Activated CD4-positive, alpha-beta T cell treated with anti-CD3 and anti-CD28 coated beads, Interleukin-2, amount 50 U/mL, for 16 hours (primary cell): ENCODE measurements at regions not wholly inside any gene's neighbourhood (a gene's known extent, or its start where the extent isn't known, plus 50 kb on each side); places are given as distances from the start of the nearest gene placed in this dataset.

Experiments used
- DNase-seq: peaks from one replicate; pipeline ENCODE4 v3.0.0-alpha.2; 2020

DNA sequence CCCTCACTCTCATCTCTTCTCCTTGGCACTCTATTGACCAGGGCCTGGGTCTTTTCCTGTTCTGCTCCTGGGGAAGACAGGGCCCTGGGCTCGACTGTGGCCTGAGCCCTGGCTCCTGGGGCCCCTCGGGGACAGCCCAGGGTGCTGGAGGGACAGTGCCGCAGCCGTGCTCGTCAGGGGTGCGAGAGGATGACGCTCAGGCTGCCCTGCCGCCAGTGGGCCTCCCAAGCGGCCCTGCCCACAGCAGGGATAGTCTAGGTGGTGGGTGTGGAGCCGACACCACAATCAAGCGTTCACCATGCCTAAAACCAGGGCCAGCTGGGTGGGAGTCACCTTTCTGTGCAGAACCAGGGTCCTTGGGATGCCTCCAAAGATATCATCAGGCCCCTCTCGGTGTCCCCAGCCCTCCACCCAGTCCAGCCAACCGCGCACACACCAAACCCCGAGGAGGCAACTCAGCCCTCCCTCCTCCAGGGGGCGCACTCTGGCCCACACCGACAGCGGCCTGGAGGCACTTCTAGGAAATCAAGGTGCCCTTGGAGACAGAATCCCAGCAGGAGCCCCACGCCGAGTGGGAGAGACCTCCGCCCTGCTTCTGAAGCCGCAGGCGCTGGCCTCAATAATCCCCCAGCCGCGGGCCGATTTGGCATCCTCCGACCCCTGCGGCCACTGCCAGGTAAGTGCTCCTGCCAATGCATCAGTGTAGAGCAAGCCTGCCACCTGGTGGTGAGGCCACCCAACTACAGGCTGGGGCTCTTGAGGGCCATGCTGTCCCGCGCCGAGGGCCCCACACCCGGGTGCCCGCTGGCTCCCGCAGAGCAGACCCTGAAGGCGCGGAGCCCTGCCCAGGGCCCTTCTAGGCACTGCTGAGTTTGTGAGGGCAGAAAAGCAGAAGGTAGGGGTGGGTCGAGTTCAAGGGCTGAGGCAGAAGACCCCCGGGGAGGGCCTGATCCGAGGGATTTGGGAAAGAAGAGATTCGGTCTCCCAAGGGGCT is 496.4 kb downstream of the BUD13 start:
- peak; percentile 80 for DNase-seq

DNA sequence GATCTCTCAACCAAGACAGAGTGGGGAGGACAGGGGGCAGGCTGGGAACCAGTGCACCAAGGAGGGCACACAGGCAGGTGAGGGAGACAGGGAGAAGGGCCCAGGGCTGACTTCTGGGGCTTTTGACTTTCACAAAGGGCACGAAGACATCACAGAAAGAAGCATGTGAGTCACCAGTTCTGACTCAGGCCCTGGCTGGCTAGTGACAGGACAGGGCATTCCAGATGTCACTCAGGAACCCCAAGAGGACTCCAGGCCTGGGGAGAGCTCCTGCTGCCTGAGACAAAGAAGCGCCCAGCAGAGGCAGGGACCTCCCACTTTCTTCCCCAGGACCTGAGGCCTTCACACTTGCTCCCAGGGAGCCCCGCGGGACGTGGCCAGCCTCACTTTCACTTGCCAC is 497.2 kb downstream of the BUD13 start:
- no peak for DNase-seq

DNA sequence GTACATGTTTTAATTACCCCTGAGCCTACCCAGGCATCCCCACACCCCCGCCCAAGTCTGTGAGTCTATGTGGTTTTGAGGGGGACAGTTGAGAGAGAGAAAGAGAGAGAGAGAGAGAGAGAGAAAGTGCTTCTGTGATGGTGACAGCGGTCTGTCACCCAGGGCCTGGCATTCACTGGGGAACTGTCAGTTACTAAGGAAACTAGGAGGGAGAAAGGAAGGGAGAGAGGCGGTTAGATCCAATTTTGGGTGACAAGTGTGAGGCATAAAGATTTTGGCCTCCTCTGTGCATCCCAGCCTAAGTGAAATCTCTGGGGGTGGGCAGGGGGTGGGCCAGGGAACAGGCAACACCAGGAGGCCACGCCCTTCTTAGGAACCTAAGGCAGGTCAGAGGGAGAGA is 498.3 kb downstream of the BUD13 start:
- no peak for DNase-seq

DNA sequence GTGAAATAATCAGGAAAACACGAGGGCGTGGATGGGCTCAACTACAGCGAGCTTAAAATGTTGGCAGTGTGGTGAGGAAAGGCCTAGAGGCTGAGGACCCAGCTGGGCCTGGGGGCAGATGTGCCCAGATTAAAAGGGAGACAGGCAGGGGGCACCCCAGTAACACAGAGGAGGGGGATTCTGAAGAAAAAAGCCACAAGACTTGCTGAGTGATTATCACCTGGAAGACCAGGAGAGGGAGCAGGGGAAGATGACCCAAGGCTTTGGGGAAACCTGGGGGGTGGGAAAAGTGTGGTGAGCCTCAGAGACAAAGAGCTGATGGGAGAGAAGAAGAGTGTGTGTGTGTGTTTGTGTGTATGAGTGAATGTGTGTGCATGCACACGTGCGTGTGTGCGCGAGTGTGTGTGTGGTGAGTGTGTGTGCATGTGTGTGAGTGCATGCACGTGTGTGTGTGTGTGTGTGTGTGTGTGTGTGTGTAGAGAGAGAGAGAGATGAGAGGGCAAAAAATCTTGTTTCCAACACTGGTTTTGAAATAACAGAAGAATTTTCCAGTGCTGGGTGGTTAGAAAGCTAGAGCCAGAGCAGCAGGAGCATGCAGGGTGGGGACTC is 500.5 kb downstream of the BUD13 start:
- no peak for DNase-seq

DNA sequence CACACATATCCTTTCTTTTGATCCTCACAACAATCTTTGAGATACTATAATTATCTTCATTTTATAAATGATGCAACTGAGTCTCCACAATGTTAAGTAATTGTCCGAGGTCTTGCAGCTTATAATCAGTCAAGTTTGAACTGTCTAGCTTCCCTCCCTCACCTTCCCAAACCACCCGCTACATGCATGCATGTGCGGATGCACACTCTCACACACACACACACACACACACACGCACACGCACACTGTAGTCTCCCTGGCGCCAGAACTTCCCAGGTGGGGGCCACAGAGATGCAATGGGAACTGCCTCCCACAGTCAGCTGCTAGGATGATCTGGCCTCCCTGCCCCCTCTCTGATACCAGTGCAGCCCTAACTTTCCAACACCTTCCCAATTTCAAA is 501.3 kb downstream of the BUD13 start:
- DNase-seq, result no peak

DNA sequence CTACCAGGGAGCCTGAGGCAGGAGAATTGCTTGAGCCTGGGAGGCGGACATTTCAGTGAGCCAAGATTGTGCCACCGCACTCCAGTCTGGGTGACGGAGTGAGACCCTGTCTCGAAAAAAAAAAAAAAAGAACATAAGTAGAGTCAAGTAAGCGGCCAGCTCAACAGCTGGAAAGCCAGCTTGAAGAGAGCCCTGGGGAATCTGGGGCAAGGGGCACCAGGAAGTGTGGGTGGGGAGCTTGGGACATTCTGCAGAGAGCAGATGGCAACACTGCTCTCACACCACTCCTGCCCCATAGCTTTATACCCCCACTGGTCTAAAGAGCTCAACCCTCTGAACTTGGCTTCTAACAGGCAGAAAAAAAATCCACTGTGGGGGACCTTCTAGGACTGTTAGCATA is 505.6 kb downstream of the BUD13 start:
- DNase-seq, result no peak

DNA sequence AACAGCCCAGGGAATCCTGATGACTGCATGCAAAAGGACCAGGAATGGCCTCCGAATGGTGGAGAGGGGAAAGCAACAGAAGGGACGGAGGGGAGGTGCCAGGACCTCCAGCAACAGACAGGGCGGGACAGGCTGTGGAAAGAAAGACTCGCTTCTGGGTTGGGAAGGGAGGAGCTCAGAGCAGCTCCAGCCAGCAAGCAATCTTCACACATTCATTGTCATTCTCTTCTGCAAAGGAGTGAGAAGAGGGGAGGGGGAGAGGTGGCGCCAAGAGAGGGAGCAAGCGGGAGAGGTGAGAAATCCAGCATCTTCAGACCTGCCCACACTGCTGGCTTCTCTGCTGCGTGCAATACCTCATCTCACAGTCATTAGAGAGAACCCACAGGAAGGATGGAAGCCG is 509.0 kb downstream of the BUD13 start:
- no peak for DNase-seq

DNA sequence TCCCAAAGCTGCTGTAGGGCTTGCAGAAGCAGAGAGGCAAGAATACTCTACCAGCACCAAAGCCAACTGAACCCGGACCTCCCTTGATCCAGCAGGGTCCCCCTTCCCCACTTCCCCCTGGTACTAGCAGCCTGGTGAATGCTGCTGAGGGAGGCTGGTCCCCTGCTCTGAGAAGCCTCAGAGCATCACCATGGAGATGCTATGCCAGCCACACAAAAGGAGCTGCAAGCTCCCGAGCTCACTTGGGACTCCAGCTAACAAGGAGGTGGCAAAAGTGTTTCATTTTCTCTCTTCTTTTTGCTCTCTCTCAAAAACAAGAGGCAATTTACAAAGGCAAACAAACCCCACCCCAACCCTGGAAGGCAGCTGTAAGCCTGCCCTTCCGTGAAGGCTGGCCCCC is 509.8 kb downstream of the BUD13 start:
- DNase-seq, result no peak

DNA sequence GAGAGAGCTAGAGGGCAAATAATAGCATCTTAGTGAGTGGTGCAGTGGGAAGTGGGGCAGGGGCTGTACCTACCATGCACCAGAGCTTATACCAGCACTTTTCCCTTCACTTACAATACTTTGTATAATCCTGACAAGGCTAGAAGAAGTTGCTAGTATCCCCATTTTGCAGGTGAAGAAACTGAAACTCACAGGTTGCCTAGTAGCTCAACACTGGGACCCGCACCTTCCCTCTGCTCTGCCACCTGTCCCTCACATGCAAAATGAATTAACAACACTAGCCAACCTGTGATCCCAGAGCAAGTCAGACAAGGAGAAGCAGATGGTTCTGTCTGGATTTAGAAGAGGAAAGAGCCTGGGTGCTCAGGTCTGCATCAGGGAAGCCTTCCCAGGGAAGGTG is 510.4 kb downstream of the BUD13 start:
- DNase-seq, result no peak

DNA sequence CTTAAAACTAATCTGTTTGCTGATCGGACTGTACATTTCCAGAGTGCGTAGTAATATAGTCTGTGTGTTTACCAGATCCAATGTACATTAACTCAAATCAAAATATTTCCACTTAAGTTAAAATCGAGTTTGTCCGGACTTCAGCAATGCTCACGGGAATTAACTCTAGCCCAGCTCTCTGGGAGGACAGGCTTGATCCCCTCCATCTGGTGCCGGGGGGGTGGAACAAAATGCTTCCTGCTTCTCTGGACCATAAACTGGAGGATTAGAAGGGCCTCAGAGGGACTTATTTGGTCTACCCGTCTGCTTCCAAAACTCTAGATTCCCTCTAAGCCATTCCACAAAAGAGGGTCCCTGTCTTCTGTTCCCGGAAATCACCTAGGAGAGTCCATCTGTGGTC is 511.2 kb downstream of the BUD13 start:
- no peak for DNase-seq

DNA sequence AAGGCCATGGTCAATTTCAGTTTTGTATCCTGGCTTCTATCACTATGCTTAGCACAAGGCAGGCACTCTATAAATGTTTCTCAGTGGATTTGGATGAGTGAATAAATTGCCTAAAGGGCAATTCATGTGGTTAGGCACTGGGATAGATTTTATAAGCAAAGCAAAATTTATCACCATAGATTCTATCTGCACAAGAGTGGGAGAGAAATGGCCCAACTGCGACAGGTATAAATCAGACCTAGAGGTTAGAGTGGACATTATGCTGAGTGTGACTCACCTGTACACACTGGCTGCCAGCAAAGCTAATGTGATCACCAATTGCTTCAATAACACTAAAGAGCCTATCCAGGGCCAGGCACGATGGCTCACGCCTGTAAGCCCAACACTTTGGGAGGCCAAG is 514.0 kb downstream of the BUD13 start:
- DNase-seq, result no peak

DNA sequence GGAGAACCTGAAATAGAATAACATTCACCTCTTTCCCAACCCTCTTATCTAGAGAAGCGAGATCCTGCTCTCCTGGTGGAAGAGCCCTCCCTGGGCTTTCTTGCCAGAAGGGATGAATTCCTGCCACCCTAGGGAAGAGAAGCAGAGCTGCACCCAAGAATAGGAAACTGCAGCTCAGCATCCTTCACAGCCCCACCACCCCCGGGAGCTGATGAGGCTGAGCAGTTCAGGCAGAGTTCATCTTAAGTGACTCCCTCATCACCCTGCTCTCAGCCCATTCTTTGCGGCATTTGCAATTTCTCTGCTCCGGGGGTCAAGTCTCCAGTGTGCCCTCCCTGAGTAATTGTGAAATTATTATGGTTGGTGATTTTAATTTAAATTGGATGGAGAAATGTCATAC is 514.9 kb downstream of the BUD13 start:
- DNase-seq, result no peak

DNA sequence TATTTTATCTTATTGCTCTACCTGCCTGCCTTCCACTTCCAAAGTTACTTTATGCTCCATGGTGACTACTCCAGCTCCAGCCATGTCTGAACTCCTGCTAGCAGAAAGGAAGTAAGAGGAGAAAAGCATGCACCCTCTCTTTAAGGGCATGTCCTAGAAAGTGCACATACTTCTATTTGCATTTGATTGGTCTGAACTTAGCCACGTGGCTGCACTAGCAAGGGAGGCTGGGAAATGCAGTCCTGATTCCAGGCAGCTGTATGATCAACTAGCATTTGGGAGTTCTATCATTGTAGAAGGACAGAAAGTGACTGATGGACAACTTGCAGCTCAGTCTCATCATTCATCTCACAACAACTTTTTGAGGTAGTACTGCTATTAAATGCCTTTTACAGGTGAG is 515.7 kb downstream of the BUD13 start:
- DNase-seq, result no peak

DNA sequence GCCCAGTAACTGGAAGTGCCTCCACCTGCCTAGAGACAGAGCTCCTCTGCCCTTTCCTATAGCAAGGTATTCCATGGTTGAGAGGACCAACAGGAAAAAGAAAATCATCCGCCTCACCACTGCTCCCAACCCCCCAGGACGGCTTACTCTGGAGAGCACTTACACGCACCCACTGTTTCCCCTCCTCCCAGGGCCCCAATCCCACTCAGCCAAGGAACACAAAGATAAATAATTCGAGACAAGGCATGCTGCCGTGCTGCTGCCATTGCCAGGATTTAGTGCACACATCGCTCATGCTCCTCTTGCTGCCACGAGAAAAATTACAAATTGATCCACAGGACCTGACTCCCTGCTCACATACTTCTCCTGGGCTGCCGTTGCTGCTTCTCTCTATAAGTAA is 516.6 kb downstream of the BUD13 start:
- no peak for DNase-seq

DNA sequence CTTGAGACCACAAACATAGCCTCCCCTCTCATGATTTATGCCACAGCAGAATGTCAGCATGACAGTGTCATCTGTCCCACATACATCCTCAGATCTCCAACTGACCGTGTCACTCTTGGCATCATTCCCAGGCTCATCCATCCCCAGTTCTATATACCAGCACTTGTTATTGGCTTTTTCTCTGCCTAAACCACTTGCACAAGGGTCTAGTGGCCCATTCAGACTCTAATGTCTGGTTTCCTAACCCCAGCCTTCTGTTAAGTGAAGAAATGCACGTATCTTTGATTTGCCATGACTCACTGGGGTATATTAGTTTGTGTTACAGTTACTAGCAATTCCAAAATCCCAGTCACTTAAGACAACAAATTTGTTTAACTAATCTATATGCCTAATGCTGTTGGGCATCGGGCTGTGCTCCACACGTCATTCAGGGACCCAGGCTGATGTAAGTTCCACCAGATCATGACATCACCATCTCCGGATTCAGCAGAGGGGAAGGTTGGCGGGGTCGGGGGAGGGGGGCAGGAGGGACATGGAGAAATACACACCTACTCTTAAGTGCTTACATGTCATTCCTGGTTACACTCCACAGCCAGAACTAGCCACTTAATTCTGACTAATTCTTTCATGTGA is 517.4 kb downstream of the BUD13 start:
- DNase-seq, result no peak

DNA sequence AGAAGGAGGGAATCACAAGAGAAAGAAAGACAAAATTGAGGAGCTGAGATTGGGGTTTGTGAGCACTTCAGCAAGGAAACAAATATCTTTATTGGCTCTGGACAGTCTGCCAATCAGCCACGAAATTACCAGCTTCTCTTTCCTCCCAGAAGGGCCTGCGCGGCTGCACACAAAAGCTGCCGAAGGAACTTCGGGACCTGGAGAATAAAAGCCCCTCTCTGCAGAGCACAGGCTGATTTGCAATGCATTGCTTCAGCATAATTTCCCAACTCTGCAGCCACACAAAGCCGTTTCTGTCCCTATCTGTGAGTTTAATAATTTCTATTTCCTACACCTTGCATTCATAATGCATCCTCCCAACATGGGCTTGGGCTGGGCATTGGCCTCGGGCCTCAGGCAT is 522.6 kb downstream of the BUD13 start:
- no peak for DNase-seq

DNA sequence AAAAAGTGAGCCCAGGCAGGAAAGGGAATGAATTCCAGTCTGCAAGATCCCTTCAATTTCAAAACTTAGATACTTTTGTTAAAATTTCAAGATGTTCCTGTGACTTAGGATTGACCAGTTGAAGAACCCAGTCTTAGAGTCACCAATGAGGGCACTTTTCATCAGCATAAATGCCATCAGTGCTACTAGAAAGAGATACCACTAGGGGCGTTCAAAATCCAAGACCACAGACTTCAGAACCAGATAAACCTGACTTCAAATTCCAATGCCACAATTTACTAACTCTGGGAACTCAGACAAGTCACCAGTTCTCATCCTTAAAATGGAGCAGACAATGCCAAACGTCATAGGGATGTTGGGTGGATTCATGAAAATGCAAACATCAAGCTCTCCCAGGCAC is 523.2 kb downstream of the BUD13 start:
- DNase-seq, result no peak

DNA sequence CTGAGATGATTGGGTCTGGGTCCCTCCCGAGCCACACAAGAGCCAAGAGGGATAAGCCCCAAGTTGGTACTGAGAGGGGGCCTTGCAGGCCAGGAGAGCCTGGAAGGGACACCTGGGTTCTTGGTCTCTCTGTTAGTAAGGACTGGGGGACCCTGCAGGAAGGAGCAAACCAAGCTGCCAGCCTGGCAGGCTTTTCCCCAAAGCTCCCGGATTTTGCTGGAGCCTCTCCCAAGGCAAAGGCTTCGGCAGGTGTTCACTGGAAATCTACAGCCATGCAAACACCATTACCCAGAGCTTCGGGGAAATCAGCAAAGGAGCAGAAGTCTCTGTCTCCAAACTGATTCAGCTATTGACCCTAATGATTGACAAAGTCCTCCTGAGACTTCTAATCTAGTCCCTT is 527.9 kb downstream of the BUD13 start:
- DNase-seq, result no peak

DNA sequence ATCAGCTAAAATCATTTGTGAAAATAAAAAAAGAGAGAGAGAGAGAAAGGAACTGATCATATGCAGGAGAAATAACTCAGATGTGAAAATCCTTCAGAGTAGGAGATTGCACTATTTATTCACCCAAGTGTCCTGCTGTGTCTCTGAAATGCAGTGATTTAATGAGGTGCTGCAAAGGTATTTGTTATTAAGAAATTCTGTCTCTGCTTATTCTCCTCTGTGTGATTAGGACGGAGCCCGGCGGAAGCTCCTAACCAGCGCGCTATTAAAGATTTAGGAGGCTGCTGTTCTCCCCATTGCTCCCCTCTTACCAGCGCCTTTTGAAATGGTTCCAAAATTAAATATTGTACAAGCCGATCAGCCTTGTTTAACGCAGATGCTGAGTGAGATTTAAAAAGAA is 528.3 kb downstream of the BUD13 start:
- no peak for DNase-seq

DNA sequence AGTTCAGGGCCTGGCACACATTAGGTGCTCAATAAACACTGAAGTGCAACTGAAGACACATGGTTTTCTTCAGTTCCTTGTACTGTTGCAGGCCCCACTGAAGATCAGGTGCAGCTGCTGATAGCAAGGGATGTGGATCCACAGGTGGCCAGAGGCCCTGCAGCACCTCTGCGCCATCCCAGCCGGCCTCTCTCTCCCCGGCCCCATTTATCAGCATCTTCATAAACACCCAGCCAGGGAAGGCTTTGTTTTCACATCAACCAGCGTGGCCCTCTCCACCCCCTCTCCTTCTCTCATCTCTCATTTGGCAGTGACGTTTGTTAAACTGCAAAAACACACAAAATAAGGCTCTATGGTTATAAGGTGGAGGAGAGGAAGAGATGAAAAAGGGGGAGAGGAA is 528.8 kb downstream of the BUD13 start:
- no peak for DNase-seq

DNA sequence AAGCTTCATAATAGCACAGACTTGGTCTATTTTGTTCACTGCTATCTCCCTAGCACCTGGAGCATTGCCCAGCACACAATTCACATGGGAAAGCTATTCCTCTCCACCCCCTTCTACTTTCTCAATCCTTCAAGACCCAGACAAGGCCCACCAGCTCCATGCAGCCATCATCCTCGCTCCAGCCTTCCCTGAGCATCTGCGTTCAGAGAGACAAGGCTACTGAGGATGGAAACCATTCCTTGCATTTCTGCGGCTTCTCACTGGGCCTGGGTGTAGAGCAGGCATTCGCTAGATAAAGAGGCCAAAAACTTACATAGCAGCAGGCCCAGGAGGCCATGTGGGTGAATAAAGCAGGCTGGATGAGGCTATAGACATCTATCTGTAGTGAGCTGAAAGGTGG is 530.8 kb downstream of the BUD13 start:
- DNase-seq, result no peak

DNA sequence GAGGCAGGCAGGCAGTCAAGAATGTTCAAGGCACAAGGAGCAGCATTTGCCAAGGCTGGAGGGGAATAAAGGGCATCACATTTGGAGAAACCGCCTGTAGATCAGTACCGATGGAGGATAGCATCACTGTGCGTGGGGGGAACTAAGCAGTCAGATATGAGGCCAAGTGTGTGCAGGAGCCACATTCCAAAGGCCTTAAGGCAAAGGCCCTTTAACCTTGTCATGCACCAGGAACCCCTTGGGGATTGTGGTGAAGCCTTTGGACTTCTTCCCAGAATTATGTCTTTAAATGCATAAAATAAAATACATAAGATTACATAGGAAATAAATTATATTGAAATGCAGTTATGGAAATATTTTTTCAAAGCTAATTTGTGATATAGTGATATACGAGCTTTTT is 532.1 kb downstream of the BUD13 start:
- no peak for DNase-seq

DNA sequence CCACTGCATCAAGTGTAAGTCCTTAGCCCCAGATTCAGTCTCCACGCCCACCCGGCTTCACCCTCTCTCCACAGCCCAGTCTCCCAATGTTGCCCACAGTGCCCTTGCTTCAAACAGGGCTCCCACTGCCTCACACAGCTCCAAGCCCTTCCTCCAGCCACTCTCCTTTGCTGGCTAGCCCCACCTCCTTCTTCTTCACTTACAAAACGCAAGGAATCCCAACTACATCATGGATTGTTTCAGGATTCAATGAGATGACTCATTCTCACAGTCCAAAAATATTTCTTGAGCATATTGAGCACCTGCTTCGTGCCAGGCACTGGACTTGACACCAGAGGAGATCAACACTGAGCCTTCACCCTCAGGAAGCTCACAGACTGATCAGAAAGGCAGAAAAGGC is 533.5 kb downstream of the BUD13 start:
- DNase-seq, result no peak

DNA sequence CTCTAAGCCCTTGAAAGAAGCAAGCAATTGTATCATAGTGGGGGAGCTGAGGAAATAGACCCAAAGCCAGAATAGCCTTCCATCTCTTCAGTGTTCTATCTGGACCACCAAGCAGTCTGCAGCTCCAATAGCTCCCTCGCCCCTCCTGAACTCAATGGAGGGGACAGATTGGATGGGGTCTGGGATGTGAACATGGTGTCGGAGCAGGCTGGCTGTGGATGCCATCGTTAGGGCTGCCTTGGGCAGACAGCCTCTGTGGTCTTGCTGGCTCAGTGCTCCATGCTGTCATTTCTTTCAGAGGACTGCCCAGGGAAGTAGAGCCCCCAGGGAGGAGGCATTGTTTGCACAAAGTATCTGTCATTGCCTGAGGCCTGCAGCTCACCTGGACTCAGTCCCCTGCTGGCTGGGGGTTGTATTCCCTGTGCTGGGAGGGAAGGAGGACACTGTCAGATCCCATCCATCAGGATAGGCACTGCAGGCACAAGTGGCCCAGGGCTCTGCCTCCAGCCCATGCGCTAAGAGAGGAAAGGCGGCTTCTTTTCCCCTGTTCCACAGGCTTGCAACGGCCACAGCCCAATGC is 537.7 kb downstream of the BUD13 start:
- DNase-seq, result no peak
